HG02970 (cell line): ENCODE measurements at regions not wholly inside any gene's neighbourhood (a gene's known extent, or its start where the extent isn't known, plus 50 kb on each side); places are given as distances from the start of the nearest gene placed in this dataset.

Experiments
- ATAC-seq: cut with Tn5 transposase; IDR thresholded peaks from one replicate; pipeline ENCODE4 v1.9.1; 2021; ENCODE audit warnings: mild to moderate bottlenecking, moderate library complexity, moderate number of reproducible peaks; ENCODE audit not compliant: unreplicated experiment, low FRiP score

GRCh38 chr10:128364631-128365030, 238.4 kb upstream of the MKI67 start:
- ATAC-seq: no peak

DNA sequence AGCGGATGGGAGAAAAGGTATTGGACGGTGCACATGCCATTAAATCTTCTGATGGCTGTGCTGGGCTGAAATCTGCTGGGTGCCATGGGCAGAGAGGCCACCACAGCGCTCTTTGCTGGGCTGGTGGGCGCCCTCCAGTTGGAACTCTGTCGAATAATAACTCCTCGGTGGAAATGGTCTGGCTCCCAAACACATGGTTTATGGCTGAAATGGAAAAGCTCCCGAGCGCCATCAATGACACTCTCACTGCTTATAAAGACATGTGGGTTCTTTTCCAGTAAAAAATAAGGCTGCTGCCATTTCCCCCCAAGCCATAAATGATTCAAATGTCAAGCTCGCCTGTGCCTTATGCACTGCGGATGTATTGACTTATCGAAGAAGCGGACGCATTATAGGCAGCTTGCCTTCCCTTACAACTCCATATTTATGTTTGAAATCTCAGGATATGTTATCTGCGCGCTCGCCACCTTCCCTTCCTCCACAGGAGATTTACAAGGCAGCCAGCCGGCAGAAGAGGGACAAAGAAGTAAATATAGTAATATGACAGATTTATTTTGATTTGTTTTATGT, 239.0 kb upstream of the MKI67 start:
- no peak for ATAC-seq

- no peak for ATAC-seq
These were observed 241.6 kb upstream of the MKI67 start for GRCh38 chr10:128367807-128368206.

- ATAC-seq: no peak
These were observed 243.0 kb upstream of the MKI67 start for GRCh38 chr10:128369101-128369650.

DNA sequence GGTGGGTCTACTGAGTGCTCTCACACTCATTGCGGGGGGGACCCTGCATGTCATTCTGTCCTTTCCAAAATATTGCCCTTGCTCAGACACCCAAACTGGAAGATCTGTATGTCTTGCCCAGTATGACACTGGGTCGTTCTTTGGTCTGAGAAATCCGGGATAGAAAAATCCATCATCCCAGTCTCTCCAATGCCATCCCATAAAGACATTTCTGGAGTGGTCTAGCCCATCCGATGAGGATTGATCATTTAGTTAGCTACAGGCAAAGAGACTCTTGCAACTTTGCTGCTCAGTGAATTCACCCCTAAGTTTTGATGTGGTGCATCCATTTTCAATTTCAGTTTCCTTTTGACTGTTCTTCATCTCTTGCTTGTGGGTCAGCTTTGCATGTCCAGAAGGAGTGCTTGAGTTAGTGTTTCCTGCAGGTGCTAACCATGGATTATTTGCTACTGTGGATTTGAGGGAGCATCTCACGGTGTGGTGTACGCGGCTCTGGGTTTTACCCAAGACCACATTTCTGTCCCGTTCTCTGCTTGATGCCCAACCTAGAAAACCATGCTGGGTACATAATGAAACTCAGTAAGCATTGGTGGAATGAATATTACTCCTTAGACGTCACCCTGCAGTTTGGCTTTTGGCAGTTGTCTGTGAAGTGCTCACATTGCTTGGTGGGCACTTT, 247.0 kb upstream of the MKI67 start:
- ATAC-seq: peak; percentile 71

- no peak for ATAC-seq
These were observed 247.6 kb upstream of the MKI67 start for GRCh38 chr10:128373831-128374230.

- ATAC-seq: no peak
These were observed 248.9 kb upstream of the MKI67 start for GRCh38 chr10:128375171-128375570.

GRCh38 chr10:128377364-128377987, 251.3 kb upstream of the MKI67 start:
- no peak for ATAC-seq

GRCh38 chr10:128377988-128378387, 251.8 kb upstream of the MKI67 start:
- no peak for ATAC-seq

DNA sequence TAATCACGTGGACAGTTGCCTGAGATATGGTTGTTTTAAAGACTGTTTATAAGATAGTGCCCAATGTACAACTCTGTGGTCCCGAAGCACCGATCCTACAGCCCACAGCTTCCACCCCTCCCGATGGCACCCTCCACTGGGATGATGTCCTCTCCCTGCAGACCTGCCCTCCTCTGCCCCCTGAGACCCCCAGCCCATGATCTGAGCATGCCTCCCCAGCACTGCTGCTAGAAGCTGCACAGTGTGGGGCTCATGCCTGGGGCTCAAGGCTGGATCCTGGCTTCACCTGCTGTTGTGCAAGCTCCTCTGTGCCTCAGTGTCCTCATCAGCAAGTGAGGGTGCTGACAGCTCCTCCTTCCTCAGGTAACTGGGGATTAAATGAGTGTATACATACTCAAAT, 254.7 kb upstream of the MKI67 start:
- ATAC-seq: no peak

DNA sequence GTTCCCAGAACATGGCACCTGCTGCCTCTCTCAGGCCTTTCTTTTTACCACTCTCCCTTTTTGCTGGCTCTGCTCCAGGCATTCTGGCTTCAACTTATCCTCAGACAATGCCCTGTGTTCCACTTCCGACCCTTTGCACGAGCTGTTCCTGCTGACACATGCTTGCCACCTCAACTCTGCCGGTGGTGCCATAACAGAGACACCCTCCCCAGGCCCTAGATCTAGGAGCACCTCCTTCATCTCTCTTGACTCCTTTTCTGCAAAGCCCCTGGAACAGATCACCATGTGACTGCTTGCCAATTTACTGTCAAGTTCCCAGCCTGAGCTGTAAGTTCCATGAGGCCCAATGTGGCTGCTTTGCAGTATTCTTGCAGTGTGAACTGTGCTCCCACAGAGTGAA, 256.0 kb upstream of the MKI67 start:
- ATAC-seq: no peak

DNA sequence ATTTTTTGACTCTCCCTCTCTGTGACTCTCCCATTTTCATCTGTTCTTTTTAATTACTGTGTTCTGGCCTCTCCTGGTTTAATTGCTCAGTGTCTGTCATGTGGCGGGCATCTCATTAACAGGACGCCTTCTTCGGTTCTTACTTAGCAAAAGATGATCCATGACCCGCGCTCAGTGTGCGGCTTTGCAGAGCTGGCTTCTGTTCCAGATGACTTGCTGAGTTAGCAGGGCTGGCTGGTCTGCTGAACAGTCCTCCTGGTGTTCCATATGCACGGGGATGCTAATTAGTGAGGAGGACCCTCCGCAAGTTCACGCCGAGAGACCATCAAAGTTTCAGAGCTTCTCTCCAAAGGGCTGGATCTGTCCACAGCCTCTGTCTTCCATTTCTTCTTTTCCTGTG, 258.6 kb upstream of the MKI67 start:
- ATAC-seq: no peak

DNA sequence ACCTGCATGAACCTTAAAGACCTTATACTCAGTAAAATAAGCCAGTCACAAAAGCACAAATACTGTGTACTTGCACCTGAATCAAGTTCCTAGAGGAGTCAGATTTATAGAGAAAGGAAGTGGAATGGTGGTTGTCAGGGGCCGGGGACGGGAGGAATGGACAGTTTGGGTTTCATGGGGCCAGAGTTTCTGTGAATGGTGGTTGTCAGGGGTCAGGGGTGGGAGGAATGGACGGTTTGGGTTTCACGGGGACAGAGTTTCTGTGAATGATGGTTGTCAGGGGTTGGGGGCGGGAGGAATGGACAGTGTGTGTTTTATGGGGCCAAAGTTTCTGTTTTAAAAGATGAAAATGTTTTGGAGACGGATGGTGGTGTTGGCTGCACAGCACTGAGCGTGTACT, 260.0 kb upstream of the MKI67 start:
- ATAC-seq: no peak

DNA sequence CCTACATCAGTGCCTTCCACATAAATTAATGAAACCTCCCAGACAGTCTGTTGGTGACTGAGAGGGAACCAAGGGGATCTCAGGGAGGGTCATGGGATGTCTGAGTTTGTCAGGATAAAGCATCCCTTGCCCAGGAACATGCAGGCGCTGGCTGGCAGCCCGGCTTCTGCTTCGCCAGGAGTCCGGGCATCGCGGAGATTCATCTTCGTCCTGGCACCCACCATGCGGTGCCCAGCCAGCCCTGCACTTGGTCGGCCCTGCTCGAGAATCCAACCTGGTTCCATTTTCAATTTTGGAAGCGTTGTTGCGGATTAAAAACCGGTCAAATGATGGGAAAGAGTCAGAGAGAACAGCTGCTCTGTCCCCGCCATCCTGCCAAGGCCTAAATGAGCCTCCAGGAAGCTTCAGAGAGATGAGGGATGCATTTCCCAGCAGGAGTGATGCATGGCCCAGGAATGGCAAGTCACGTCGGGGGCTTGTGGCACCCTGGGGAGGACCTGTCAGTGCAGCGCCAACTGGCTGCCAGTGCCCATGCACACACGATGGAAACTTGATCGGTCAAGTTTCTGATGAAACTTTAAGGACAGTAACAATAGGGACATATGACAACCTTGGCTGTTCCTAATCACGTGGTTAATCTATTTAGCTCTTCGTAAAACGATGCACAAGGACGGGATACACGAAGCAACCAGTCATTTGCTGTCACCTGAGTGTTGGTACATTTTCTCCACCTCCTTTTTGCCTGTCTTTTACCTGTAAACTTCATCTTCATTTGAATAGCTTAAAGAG, 260.8 kb upstream of the MKI67 start:
- ATAC-seq: no peak

GRCh38 chr10:128390596-128390995, 264.4 kb upstream of the MKI67 start:
- no peak for ATAC-seq

GRCh38 chr10:128393546-128393945, 267.3 kb upstream of the MKI67 start:
- no peak for ATAC-seq

GRCh38 chr10:128398118-128398517, 271.9 kb upstream of the MKI67 start:
- no peak for ATAC-seq

DNA sequence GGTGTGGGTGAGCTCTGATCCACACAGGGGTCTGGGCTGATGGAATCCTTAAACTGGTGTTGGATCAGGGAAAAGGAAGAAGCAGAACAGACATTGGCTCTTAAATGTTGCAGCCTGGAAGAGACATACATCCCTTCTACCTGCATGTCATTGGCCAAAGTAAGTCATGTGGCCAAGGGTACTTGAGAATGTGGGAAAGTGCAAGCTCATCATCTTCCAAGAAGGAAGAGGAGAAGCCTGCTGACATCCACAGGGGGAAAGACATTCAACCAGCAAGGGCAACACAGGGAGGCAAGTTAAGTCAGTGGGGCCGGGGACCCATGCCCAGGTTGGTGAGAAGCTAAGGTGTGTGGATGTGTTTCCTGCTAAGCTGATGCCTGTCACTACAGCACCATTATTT, 272.8 kb upstream of the MKI67 start:
- ATAC-seq: no peak

- no peak for ATAC-seq
These were observed 274.3 kb upstream of the MKI67 start for GRCh38 chr10:128400564-128400963.

DNA sequence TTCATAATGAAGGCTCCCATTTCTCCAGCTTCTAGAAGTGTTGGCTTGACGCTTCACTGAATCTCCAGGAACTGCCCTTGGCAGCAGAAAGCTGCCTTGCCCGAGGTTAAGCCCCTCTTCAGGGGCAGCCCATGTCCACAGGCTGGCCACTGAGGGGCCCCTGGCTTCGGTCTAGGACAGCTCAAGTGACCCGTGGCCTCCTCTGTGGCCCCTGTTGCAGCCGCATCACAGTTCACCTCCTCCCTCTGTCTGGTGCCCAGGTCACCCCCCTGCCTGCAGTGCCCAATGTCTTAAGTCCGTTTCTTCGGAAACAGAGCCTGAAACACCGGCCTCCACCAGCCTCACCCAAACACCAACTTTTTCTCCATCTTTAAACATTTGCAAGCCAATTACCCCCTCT, 279.2 kb upstream of the MKI67 start:
- ATAC-seq: no peak

DNA sequence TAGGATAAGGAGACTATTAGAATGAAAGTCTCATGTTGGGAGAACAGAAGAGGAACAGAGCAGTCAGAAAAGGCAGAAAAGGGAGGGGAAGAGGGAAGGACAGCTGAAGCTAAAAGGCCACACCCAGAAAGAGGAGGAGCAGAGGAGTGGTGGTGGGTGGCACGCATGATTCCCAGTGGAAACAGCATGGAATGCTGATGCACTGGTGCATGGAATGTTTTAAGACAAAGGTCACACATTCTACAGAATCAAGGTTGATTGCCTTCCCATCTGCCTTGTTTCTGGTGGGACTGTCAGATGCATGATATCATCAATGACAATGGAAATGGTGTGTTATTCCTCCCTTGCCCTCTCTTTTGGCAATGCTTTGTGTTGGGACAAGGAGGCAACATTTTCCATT, 285.4 kb upstream of the MKI67 start:
- ATAC-seq: no peak
